OCI-LY3 (cell line): ENCODE measurements at regions not wholly inside any gene's neighbourhood (a gene's known extent, or its start where the extent isn't known, plus 50 kb on each side); places are given as distances from the start of the nearest gene placed in this dataset.

ENCODE experiments used
- H2AFZ ChIP-seq: fragments of 200-600, 300-600 bp; shearing (Covaris generic); 2 replicates; pipeline ENCODE4 v1.6.0; 2014; ENCODE audit warnings: antibody characterized with exemption, low read depth, low read length
- H3K27ac ChIP-seq: fragments of 200-600, 300-600 bp; sonication (generic); 2 replicates; pipeline ENCODE4 v1.5.1; 2014; ENCODE audit warnings: mild to moderate bottlenecking, low read length, moderate library complexity, mixed read lengths
- H3K27me3 ChIP-seq: fragments of 200-600, 300-600 bp; sonication (generic); 2 replicates; pipeline ENCODE4 v1.6.1; 2014; ENCODE audit warnings: low read depth, low read length, mixed read lengths
- H3K36me3 ChIP-seq: fragments of 200-600, 300-600 bp; sonication (generic); replicated peaks from 2 replicates; pipeline ENCODE3; 2014; ENCODE audit warnings: low read depth, low read length, mixed read lengths
- H3K4me1 ChIP-seq: fragments of 300-600, 200-600 bp; sonication (generic); 2 replicates; pipeline ENCODE4 v1.6.1; 2014; ENCODE audit warnings: low read length, mixed read lengths
- H3K4me2 ChIP-seq: fragments of 200-600, 300-600 bp; sonication (generic); 2 replicates; pipeline ENCODE4 v1.6.1; 2014; ENCODE audit warnings: low read length, mixed read lengths
- H3K4me3 ChIP-seq: fragments of 300-600, 200-600 bp; sonication (generic); 2 replicates; pipeline ENCODE4 v1.5.1; 2014; ENCODE audit warnings: antibody characterized with exemption, mild to moderate bottlenecking, low read length, moderate library complexity
- H3K79me2 ChIP-seq: fragments of 300-600, 200-600 bp; shearing (Covaris generic); 2 replicates; pipeline ENCODE4 v1.6.1; 2014; ENCODE audit warnings: mild to moderate bottlenecking, low read length, mixed read lengths
- H3K9ac ChIP-seq: fragments of 300-600, 200-600 bp; shearing (Covaris generic); 2 replicates; pipeline ENCODE4 v1.6.0; 2014; ENCODE audit warnings: mild to moderate bottlenecking, low read length, moderate library complexity
- H3K9me3 ChIP-seq: fragments of 200-600, 300-600 bp; shearing (Covaris generic); 2 replicates; pipeline ENCODE4 v1.6.1; 2014; ENCODE audit warnings: low read length, mixed read lengths; ENCODE audit not compliant: insufficient read depth
- H4K20me1 ChIP-seq: fragments of 200-600, 300-600 bp; sonication (generic); 2 replicates; pipeline ENCODE4 v1.6.1; 2016; ENCODE audit warnings: low read length, mixed read lengths; ENCODE audit not compliant: insufficient read depth
- EZH2phosphoT487 ChIP-seq: fragments of 200-600 bp; shearing (Covaris generic); IDR thresholded peaks from 2 replicates; pipeline ENCODE4 v1.6.1; 2018; ENCODE audit warnings: antibody characterized with exemption, mixed run types, low read depth
- TF ChIP-seq, protein P1 (sequence below): fragments of 200-600, 300-600 bp; sonication (generic); IDR thresholded peaks from 2 replicates; pipeline ENCODE4 v1.5.1; 2014; ENCODE audit warnings: antibody characterized with exemption, low read length, low read depth

DNA sequence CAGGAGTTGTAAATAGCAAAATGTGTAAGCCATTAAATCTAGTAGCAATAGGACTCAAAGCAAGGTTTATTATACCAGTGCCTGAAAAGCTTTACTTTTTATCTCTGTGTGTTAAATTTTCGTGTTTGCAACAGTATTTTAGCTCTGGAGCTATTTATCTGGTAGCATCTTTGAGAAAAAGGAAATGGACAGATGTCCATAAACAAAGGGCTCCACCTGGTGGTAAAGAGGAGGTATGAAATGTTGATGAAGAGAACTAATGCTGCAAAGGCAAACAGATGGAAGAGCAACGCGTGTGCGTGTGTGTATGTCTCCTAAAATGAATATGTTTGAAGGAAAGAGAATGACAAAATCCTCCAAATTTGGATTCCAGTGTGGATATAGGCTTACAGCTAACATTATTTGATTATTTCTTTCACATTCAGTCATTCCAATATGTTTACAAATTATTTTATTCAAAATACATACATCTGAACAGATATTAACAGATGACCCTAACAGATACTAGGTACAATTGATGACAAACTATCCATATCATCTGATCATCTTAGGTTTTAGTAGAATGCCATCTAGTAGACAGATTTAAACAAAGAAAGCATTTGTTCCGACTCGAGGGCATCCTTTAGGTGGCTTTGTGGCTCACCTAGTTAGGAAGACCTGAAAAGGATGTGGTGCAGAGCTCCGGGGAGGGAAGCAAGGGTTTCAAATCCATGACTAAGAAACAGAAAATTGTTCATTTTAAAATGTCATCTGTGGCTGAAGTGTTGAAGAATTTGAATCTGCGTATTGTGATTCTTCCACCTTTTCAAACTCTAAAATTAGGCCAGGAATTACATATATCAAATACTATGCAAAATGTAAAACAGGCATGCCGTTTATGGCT, 383.3 kb downstream of the MTX2 start:
- H3K4me1 ChIP-seq = peaks cover 22% of the 10 kb centered on the region
- H3K4me2 ChIP-seq = peak overlapping the region; percentile 75
- H4K20me1 ChIP-seq = no peaks in the 10 kb centered on the region
- peak overlapping the region; percentile 90 for H2AFZ ChIP-seq
- H3K36me3 ChIP-seq = no peaks in the 10 kb centered on the region
- H3K27ac ChIP-seq = no peak overlapping the region
- H3K79me2 ChIP-seq = no peaks in the 10 kb centered on the region
- H3K27me3 ChIP-seq = peaks cover 1% of the 10 kb centered on the region; the same call in 1 of the 2 replicates
- peak overlapping the region; percentile 38 for H3K9ac ChIP-seq
- no peaks in the 10 kb centered on the region for H3K9me3 ChIP-seq
- no peak for TF ChIP-seq EZH2phosphoT487
- TF ChIP-seq, protein P1, sequence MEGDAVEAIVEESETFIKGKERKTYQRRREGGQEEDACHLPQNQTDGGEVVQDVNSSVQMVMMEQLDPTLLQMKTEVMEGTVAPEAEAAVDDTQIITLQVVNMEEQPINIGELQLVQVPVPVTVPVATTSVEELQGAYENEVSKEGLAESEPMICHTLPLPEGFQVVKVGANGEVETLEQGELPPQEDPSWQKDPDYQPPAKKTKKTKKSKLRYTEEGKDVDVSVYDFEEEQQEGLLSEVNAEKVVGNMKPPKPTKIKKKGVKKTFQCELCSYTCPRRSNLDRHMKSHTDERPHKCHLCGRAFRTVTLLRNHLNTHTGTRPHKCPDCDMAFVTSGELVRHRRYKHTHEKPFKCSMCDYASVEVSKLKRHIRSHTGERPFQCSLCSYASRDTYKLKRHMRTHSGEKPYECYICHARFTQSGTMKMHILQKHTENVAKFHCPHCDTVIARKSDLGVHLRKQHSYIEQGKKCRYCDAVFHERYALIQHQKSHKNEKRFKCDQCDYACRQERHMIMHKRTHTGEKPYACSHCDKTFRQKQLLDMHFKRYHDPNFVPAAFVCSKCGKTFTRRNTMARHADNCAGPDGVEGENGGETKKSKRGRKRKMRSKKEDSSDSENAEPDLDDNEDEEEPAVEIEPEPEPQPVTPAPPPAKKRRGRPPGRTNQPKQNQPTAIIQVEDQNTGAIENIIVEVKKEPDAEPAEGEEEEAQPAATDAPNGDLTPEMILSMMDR = peak; percentile 81
- peak overlapping the region; percentile 78 for H3K4me3 ChIP-seq

DNA sequence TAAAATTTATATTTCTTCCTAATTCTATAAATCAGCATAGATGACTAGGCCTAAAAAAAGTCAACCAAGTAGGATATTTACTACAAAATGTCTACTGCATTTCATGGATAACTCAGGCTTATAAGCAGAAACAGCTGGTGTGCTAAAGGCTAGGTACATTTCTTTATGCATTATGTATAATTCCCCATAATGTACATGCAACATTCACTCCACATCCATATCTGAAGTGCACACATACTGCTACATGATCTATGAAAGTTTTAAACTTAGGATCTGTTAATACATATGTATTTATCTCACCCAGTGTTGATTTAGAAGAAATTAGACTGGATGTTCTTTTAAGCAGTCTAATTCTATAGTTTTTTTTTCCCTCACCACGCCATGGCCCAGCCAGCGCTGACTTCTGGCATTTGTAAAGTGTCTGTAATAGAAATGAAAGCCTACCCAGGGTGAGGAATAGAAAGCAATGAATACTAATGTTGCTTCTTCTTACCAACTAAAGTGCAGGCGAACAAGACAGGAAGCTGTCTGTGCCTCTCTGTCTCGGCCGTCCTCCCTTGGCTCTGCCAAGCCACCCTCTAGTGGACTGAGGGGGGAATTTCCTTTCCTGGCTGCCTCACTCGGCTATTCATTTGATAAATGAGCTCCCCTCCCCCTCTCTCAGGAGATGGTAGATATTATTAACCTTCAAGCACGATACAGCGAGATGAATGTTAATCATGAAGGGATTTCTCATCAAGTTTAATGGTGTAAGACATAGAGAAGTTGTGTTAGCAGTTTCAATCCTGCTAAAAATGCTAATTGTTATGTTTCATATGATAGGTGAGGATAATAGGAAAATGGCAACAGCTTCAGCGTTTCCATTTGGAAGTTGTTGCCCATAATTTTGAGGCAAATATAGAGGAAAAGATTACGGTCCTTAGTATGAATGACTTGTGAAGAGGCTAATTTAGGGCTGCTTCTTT, 384.5 kb downstream of the MTX2 start:
- Histone ChIP-seq H3K27me3 (peaks cover 5% of the 10 kb centered on the region), H3K4me3 (peak overlapping the region; percentile 37), H3K27ac (no peak overlapping the region), H3K4me2 (peak overlapping the region; percentile 63), H4K20me1 (no peaks in the 10 kb centered on the region), H3K9me3 (no peaks in the 10 kb centered on the region), H3K9ac (no peak overlapping the region), H3K36me3 (no peaks in the 10 kb centered on the region), H3K79me2 (no peaks in the 10 kb centered on the region), H3K4me1 (peaks cover 22% of the 10 kb centered on the region), H2AFZ (peak overlapping the region; percentile 91)
- TF ChIP-seq EZH2phosphoT487 = no peak
- TF ChIP-seq, protein P1 = peak; percentile 64

DNA sequence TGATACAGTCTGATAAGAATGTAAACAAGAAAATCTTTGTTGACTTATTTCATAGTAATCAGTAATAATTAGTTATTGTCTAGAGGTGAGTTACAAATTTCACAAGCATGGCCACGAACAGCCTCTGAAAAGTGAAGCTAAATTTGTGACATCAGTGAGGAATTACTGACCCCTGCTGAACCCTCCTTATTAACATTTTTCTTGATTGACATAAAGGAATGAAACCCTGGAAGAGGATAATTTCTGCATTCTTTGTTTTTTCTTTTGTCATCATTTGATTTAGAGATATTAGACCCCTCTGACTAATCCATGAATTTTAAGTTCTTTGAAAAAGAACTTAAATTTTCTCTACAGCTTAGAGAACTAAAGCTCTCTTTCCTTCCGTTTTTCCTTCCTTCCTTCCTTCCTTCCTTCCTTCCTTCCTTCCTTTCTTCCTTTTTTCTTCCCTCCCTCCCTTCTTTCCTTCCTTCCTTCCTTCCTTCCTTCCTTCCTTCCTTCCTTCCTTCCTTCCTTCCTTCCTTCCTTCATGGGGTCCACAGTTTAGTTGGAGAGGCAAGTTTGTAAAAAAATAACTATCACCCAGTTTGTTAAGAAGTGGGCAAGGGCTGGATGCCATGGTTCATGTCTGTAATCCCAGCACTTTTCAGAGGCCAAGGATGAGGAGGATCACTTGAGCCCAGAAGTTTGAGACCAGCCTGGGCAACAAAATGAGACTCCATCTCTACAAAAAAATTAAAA, 387.0 kb downstream of the MTX2 start:
- no peak overlapping the region for H3K4me3 ChIP-seq
- H3K4me1 ChIP-seq = peaks cover 16% of the 10 kb centered on the region
- no peaks in the 10 kb centered on the region for H3K9me3 ChIP-seq
- H3K27me3 ChIP-seq = peaks cover 10% of the 10 kb centered on the region
- TF ChIP-seq EZH2phosphoT487 = no peak
- TF ChIP-seq, protein P1 = no peak
- H3K4me2 ChIP-seq = no peak overlapping the region
- no peak overlapping the region for H3K9ac ChIP-seq
- H2AFZ ChIP-seq = no peak overlapping the region
- H3K27ac ChIP-seq = no peak overlapping the region
- no peaks in the 10 kb centered on the region for H4K20me1 ChIP-seq
- no peaks in the 10 kb centered on the region for H3K36me3 ChIP-seq
- no peaks in the 10 kb centered on the region for H3K79me2 ChIP-seq
